ENCODE measurements at regions not wholly inside any gene's neighbourhood (a gene's known extent, or its start where the extent isn't known, plus 50 kb on each side); places are given as distances from the start of the nearest gene placed in this dataset.

DNA sequence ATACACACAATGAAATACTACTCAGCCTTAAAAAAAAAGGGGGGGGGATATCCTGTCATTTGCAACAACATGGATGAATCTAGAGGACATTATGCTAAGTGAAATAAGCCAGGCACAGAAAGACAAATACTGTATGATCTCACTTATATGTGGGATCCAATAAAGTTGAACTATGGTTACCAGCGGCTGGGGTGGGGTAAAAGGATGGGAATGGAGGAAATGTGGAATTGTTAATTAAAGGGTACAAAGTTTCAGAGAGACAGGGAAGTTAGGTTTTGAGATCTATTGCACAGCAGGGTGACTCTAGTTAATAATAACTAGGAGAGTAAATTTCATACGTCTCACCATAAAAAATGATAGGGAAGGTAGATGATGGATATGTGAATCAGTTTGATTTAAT lies 76.2 kb upstream of the ZNF608 start:
- TF ChIP-seq, protein P1, sequence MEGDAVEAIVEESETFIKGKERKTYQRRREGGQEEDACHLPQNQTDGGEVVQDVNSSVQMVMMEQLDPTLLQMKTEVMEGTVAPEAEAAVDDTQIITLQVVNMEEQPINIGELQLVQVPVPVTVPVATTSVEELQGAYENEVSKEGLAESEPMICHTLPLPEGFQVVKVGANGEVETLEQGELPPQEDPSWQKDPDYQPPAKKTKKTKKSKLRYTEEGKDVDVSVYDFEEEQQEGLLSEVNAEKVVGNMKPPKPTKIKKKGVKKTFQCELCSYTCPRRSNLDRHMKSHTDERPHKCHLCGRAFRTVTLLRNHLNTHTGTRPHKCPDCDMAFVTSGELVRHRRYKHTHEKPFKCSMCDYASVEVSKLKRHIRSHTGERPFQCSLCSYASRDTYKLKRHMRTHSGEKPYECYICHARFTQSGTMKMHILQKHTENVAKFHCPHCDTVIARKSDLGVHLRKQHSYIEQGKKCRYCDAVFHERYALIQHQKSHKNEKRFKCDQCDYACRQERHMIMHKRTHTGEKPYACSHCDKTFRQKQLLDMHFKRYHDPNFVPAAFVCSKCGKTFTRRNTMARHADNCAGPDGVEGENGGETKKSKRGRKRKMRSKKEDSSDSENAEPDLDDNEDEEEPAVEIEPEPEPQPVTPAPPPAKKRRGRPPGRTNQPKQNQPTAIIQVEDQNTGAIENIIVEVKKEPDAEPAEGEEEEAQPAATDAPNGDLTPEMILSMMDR (IDR thresholded peaks at IDR 0.05): no peak
- TF ChIP-seq POLR2A (IDR thresholded peaks at IDR 0.05): no peak
